Fibroblast of lung (primary cell): ENCODE measurements at regions not wholly inside any gene's neighbourhood (a gene's known extent, or its start where the extent isn't known, plus 50 kb on each side); places are given as distances from the start of the nearest gene placed in this dataset.

Experiments
- DNase-seq, 2 donors: peaks; one replicate each; pipeline versions ENCODE4 v3.0.0 to v3.0.0-alpha.2; 2010; ENCODE audit warnings: low read depth in 2 of 2
- H2AFZ ChIP-seq: 2 replicates; pipeline ENCODE4 v1.5.1; 2012; ENCODE audit warnings: low read length, control low read depth, inconsistent platforms
- H3K27ac ChIP-seq: 2 replicates; pipeline ENCODE4 v1.5.1; 2011; ENCODE audit warnings: low read length, control low read depth; ENCODE audit not compliant: insufficient read depth
- H3K27me3 ChIP-seq: 2 replicates; pipeline ENCODE4 v1.5.1; 2011; ENCODE audit warnings: mild to moderate bottlenecking, low read length; ENCODE audit not compliant: control insufficient read depth, insufficient read depth
- H3K36me3 ChIP-seq: 2 replicates; pipeline ENCODE4 v1.5.1; 2011; ENCODE audit warnings: low read length; ENCODE audit not compliant: control insufficient read depth, insufficient read depth
- H3K4me1 ChIP-seq: 2 replicates; pipeline ENCODE4 v1.5.1; 2011; ENCODE audit warnings: low read length; ENCODE audit not compliant: control insufficient read depth, insufficient read depth; ENCODE audit errors: extremely low read depth
- H3K4me2 ChIP-seq: 2 replicates; pipeline ENCODE4 v1.5.1; 2011; ENCODE audit warnings: low read length, control low read depth; ENCODE audit not compliant: insufficient read depth; ENCODE audit errors: extremely low read depth
- H3K4me3 ChIP-seq, 4 experiments: fragments of 200-600 bp in 1 of 4; sonication (generic) in 1 of 4; replicated peaks in 1 of 4; 2 replicates each; pipeline ENCODE4 v1.5.1; 2011 to 2016; ENCODE audit warnings: low read length in 4 of 4, low read depth in 3 of 4, mild to moderate bottlenecking in 3 of 4, control low read depth in 2 of 4, inconsistent platforms in 1 of 4, mixed read lengths in 1 of 4; ENCODE audit not compliant: insufficient read depth in 1 of 4; ENCODE audit errors: control extremely low read depth in 1 of 4
- H3K79me2 ChIP-seq: 2 replicates; pipeline ENCODE4 v1.5.1; 2012; ENCODE audit warnings: mild to moderate bottlenecking, low read length, inconsistent platforms; ENCODE audit not compliant: control insufficient read depth, insufficient read depth
- H3K9ac ChIP-seq: 2 replicates; pipeline ENCODE4 v1.5.1; 2011; ENCODE audit warnings: mild to moderate bottlenecking, low read length, control low read depth; ENCODE audit not compliant: insufficient read depth
- H3K9me3 ChIP-seq: 2 replicates; pipeline ENCODE4 v1.5.1; 2012; ENCODE audit warnings: low read depth, low read length; ENCODE audit not compliant: control insufficient read depth, insufficient read depth
- H4K20me1 ChIP-seq: 2 replicates; pipeline ENCODE4 v1.5.1; 2011; ENCODE audit warnings: low read length; ENCODE audit not compliant: control insufficient read depth, insufficient read depth; ENCODE audit errors: extremely low read depth
- EZH2 ChIP-seq: IDR thresholded peaks from 2 replicates; pipeline ENCODE4 v1.5.1; 2012; ENCODE audit warnings: low read length, control low read depth, mild to moderate bottlenecking; ENCODE audit errors: missing control alignments
- TF ChIP-seq, protein P1 (sequence below), 2 donors: IDR thresholded peaks in 1 of 2; conservative IDR thresholded peaks in 1 of 2; 1 replicate in 1 of 2; 2 replicates in 1 of 2; pipeline ENCODE4 v1.5.1; 2011 to 2012; ENCODE audit warnings: low read length in 2 of 2, control low read depth in 1 of 2, inconsistent platforms in 1 of 2, low read depth in 1 of 2, mild to moderate bottlenecking in 1 of 2

DNA sequence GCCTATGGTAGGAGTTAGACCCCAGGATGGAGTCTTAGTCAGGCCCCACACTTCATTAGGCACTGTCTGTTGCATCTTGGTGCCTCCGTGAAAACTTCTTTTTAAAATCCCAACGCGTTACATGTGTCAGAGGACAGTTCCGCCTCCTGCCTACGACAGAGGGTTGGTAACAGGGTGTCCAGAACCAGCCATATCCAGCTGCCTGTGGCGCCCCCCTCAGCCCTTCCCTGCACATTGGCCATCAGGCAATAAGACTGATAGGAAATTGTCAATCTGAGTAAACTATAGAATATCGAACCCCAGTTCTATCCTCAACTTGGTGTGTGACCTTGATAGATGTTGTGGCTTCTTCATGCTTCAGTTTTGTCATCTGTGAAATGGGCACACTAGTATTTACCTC, 108.6 kb upstream of the CSF3R start:
- H3K9ac ChIP-seq, result no peak overlapping the region
- TF ChIP-seq, protein P1, sequence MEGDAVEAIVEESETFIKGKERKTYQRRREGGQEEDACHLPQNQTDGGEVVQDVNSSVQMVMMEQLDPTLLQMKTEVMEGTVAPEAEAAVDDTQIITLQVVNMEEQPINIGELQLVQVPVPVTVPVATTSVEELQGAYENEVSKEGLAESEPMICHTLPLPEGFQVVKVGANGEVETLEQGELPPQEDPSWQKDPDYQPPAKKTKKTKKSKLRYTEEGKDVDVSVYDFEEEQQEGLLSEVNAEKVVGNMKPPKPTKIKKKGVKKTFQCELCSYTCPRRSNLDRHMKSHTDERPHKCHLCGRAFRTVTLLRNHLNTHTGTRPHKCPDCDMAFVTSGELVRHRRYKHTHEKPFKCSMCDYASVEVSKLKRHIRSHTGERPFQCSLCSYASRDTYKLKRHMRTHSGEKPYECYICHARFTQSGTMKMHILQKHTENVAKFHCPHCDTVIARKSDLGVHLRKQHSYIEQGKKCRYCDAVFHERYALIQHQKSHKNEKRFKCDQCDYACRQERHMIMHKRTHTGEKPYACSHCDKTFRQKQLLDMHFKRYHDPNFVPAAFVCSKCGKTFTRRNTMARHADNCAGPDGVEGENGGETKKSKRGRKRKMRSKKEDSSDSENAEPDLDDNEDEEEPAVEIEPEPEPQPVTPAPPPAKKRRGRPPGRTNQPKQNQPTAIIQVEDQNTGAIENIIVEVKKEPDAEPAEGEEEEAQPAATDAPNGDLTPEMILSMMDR (conservative IDR thresholded peaks at IDR 0.05 in 1 of 2, IDR thresholded peaks at IDR 0.05 in 1 of 2; ENCODE audit: low read depth in 1 of 2, low read length in 2 of 2), result no peak
- TF ChIP-seq EZH2, result no peak
- no peaks in the 10 kb centered on the region for H3K4me1 ChIP-seq
- H3K4me3 ChIP-seq, result no peak overlapping the region
- no peaks in the 10 kb centered on the region for H3K36me3 ChIP-seq
- no peaks in the 10 kb centered on the region for H3K27me3 ChIP-seq
- H2AFZ ChIP-seq, result no peak overlapping the region
- H3K9me3 ChIP-seq, result no peaks in the 10 kb centered on the region
- DNase-seq, result no peak
- H3K4me2 ChIP-seq, result no peak overlapping the region
- H3K27ac ChIP-seq, result no peak overlapping the region
- H3K79me2 ChIP-seq, result no peaks in the 10 kb centered on the region
- no peaks in the 10 kb centered on the region for H4K20me1 ChIP-seq

DNA sequence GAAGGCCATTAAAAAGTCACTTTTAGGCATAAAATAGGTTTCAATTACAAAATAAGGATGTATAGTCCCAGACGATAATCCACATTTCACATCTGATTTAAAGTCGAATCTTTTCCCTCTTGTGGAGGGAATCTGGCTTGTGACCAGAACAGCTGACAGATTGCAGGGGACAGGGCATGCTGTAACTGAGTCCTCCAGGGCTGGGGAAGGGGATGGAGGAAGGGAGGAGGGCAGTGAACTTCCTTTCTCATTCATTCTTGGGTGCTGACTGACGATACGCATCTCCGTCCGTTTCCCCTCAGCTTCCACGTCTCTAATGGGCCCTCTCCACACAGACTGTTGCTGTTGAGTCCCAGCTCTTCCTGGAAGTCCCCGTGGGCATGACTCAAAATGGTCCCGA, 108.1 kb upstream of the CSF3R start:
- TF ChIP-seq, protein P1 (conservative IDR thresholded peaks at IDR 0.05 in 1 of 2, IDR thresholded peaks at IDR 0.05 in 1 of 2; ENCODE audit: low read depth in 1 of 2, low read length in 2 of 2), result no peak
- no peak for TF ChIP-seq EZH2
- H3K36me3 ChIP-seq, result no peaks in the 10 kb centered on the region
- no peaks in the 10 kb centered on the region for H4K20me1 ChIP-seq
- no peak overlapping the region for H3K9ac ChIP-seq
- H3K27ac ChIP-seq, result no peak overlapping the region
- H3K9me3 ChIP-seq, result no peaks in the 10 kb centered on the region
- no peaks in the 10 kb centered on the region for H3K27me3 ChIP-seq
- H3K4me1 ChIP-seq, result no peaks in the 10 kb centered on the region
- no peak for DNase-seq
- no peak overlapping the region for H3K4me3 ChIP-seq
- H3K79me2 ChIP-seq, result no peaks in the 10 kb centered on the region
- H2AFZ ChIP-seq, result no peak overlapping the region
- H3K4me2 ChIP-seq, result no peak overlapping the region

DNA sequence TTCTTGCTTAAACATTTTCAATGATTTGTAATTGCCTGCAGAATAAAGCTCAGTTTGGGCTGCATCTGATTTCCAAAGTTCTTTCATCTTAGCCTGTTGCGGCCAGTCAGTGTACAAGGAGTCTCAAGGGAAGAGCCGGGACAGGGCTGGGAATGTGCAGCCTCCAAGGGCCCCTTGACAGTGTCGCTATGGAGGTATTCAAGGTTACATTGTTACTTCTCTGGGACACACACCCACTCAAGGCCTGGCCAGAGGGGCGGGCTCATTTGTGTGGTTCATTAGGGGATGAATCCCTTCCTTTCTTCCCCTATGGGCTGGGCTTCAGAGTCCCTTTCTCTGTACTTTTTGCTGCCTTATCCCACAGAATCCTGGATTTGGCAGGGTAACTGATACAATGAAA, 107.6 kb upstream of the CSF3R start:
- Histone ChIP-seq H3K9me3 (no peaks in the 10 kb centered on the region), H3K4me1 (no peaks in the 10 kb centered on the region), H3K4me3 (no peak overlapping the region), H2AFZ (no peak overlapping the region), H4K20me1 (no peaks in the 10 kb centered on the region), H3K4me2 (no peak overlapping the region), H3K36me3 (no peaks in the 10 kb centered on the region), H3K27ac (no peak overlapping the region), H3K79me2 (no peaks in the 10 kb centered on the region), H3K27me3 (no peaks in the 10 kb centered on the region), H3K9ac (no peak overlapping the region)
- TF ChIP-seq, protein P1 (conservative IDR thresholded peaks at IDR 0.05 in 1 of 2, IDR thresholded peaks at IDR 0.05 in 1 of 2; ENCODE audit: low read depth in 1 of 2, low read length in 2 of 2), result no peak
- TF ChIP-seq EZH2, result no peak
- DNase-seq, result no peak
